Testis (tissue), 2 donors: ENCODE measurements at regions not wholly inside any gene's neighbourhood (a gene's known extent, or its start where the extent isn't known, plus 50 kb on each side); places are given as distances from the start of the nearest gene placed in this dataset.

Source experiments
- DNase-seq: peaks from one replicate; pipeline ENCODE4 v3.0.0-alpha.2; 2019
- H3K27ac ChIP-seq, 2 donors: fragments of 200-600 bp; sonication (generic); one replicate each; pipeline ENCODE4 v1.5.1; 2019
- H3K27me3 ChIP-seq: fragments of 200-600 bp; sonication (generic); one replicate; pipeline ENCODE4 v1.5.1; 2019
- H3K36me3 ChIP-seq: fragments of 200-600 bp; sonication (generic); one replicate; pipeline ENCODE4 v1.5.1; 2017; ENCODE audit warnings: low read depth; ENCODE audit errors: missing control alignments
- H3K4me1 ChIP-seq: fragments of 200-600 bp; sonication (generic); one replicate; pipeline ENCODE4 v1.5.1; 2019
- H3K4me3 ChIP-seq, 2 donors: fragments of 200-600 bp; sonication (generic); one replicate each; pipeline ENCODE4 v1.5.1; 2017 to 2019
- H3K9me3 ChIP-seq: fragments of 200-600 bp; sonication (generic); one replicate; pipeline ENCODE4 v1.5.1; 2017
- POLR2A ChIP-seq: fragments of 450-650 bp; IDR thresholded peaks from one replicate; pipeline ENCODE4 v1.6.1; 2017; ENCODE audit warnings: antibody characterized with exemption, mild to moderate bottlenecking, moderate library complexity
- WGBS, 2 donors: methylation state at CpG; one replicate each; pipeline ENCODE4 v1.1.5; 2018; 5-methylcytosine and 5-hydroxymethylcytosine counted together
- intact Hi-C: fragments of 100-400 bp; cut with DNase I; formaldehyde crosslinking; loops from one replicate; pipeline ENCODE4 v1.15.1; 2023; ENCODE audit warnings: low total_unique reads
- TF ChIP-seq, protein P1 (sequence below), 3 experiments: fragments of 450-650 bp in 2 of 3; fragments of 200-600 bp in 1 of 3; sonication (generic) in 1 of 3; IDR thresholded peaks; one replicate each; pipeline ENCODE4 v1.5.1; 2016 to 2019; ENCODE audit warnings: antibody characterized with exemption in 3 of 3, mild to moderate bottlenecking in 2 of 3, moderate library complexity in 1 of 3

DNA sequence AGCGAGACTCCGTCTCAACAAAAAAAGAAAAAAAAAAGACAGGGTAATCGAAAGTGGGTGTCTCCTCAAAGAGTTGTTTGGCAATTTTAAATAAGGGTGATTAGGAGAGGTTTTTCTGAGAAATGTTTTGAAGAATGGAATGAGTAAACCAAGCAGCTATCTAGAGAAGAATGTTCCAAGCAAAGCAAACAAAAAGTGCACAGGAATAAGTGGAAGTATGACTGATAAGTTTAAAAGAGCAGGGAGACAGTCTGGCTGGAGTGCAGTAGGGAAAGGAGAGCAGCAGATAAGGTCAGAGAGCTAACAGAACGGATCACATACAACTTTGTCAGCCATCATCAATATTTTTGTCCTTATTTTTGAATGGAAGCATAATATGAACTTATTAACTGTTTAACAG lies 853.5 kb downstream of the TUSC7 start:
- Histone ChIP-seq H3K4me3 (no peak overlapping the region), H3K27ac (peak overlapping the region in 1 of 2 donors; percentile 56), H3K9me3 (no peaks in the 10 kb centered on the region), H3K36me3 (no peaks in the 10 kb centered on the region), H3K4me1 (no peaks in the 10 kb centered on the region), H3K27me3 (no peaks in the 10 kb centered on the region)
- 49 to 60% methylated on average over 4 of the region's 4 CpGs for WGBS, 2 donors
- TF ChIP-seq, protein P1, sequence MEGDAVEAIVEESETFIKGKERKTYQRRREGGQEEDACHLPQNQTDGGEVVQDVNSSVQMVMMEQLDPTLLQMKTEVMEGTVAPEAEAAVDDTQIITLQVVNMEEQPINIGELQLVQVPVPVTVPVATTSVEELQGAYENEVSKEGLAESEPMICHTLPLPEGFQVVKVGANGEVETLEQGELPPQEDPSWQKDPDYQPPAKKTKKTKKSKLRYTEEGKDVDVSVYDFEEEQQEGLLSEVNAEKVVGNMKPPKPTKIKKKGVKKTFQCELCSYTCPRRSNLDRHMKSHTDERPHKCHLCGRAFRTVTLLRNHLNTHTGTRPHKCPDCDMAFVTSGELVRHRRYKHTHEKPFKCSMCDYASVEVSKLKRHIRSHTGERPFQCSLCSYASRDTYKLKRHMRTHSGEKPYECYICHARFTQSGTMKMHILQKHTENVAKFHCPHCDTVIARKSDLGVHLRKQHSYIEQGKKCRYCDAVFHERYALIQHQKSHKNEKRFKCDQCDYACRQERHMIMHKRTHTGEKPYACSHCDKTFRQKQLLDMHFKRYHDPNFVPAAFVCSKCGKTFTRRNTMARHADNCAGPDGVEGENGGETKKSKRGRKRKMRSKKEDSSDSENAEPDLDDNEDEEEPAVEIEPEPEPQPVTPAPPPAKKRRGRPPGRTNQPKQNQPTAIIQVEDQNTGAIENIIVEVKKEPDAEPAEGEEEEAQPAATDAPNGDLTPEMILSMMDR (IDR thresholded peaks at IDR 0.05) = no peak
- TF ChIP-seq POLR2A = no peak
- intact Hi-C loops = no loop called here
- DNase-seq = no peak

DNA sequence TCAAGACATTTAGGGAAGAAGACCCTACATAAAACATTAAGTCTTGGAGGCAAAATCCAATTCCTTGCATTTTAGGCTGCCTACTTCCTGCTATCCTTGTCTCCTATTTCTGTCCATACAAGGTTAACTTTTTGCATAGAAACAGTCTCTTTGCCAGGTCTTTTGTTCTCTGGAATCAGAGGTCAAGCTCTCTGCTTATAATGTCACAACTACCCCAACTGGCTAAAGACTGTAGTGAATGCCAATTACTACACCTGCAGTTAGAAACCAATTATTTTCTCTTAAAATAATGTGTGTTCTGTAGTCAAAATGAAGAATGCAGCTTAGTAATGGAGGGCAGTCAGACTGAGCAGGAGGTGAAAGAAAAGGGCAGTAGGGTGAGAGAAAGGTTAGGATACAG lies 856.2 kb downstream of the TUSC7 start:
- Histone ChIP-seq H3K27me3 (no peaks in the 10 kb centered on the region), H3K4me3 (no peak overlapping the region), H3K9me3 (no peaks in the 10 kb centered on the region), H3K4me1 (no peaks in the 10 kb centered on the region), H3K27ac (no peak overlapping the region), H3K36me3 (no peaks in the 10 kb centered on the region)
- TF ChIP-seq, protein P1 (IDR thresholded peaks at IDR 0.05) = no peak
- TF ChIP-seq POLR2A = no peak
- no peak for DNase-seq
- intact Hi-C loops = no loop called here

DNA sequence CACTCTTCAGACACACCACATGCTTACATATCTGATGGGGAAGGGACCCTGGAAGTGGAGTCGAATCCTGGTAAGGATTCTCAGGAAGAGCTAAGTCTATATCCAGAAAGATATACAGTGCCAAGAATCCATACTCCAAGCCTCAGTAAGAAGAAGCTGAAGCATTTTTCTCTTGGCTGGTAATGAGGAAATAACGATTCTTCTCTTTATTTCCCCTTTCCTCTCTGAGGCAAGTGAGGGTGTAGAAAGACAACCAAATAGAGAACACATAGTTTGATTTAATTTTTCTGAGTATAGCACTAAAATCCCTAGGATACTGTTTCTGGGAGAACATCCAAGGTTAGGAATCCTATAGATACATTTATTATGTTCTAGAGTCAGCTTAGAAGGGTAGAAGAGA lies 857.3 kb downstream of the TUSC7 start:
- Histone ChIP-seq H3K4me1 (no peaks in the 10 kb centered on the region), H3K9me3 (no peaks in the 10 kb centered on the region), H3K4me3 (no peak overlapping the region), H3K27ac (no peak overlapping the region), H3K36me3 (no peaks in the 10 kb centered on the region), H3K27me3 (no peaks in the 10 kb centered on the region)
- no peak for DNase-seq
- intact Hi-C loops = no loop called here
- WGBS, 2 donors = 83 to 95% methylated on average over 2 of the region's 2 CpGs
- TF ChIP-seq POLR2A = no peak
- TF ChIP-seq, protein P1 (IDR thresholded peaks at IDR 0.05) = no peak

DNA sequence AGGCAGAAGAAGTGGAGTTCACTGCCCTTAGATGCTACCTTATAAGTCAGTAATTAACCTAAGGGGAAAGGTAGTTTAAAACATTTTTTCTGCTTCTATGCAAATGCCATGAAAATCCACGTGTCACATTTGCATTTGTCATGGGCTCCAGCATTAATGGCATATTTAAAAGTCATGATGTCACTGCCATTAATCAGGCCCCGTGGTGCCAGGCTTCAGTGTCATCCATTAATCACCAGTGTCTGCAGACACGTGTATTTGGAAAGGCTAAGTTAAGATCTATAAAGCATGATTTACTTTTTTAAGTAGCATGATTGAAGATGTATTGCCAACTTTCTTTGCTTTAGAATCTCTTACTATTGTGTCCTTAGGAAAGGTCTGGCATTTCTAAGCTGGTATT lies 857.8 kb downstream of the TUSC7 start:
- Histone ChIP-seq H3K27ac (no peak overlapping the region), H3K27me3 (no peaks in the 10 kb centered on the region), H3K9me3 (no peaks in the 10 kb centered on the region), H3K36me3 (no peaks in the 10 kb centered on the region), H3K4me1 (no peaks in the 10 kb centered on the region), H3K4me3 (no peak overlapping the region)
- 74 to 83% methylated on average over 3 of the region's 3 CpGs for WGBS, 2 donors
- intact Hi-C loops = no loop called here
- no peak for DNase-seq
- TF ChIP-seq, protein P1 (IDR thresholded peaks at IDR 0.05) = no peak
- TF ChIP-seq POLR2A = no peak

DNA sequence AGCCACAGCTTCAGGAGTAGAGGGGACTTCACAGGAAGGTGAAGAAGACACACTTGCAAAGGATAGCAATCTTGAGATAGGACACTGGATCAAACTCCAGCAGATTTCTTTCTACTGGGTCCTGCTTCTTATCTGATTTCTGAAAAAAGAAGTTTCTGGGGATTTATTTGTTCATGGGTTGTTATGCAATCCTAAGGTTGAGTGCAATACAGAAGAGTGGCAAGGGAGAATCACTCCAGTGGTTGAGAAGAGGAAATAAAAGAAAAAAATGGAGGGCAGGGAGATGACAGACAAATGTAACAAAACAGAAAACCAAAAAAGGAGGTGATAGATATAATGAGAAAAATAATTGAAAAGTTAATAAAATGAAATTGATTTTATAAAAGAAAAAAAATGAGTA lies 858.3 kb downstream of the TUSC7 start:
- intact Hi-C loops = no loop called here
- TF ChIP-seq POLR2A = no peak
- TF ChIP-seq, protein P1 (IDR thresholded peaks at IDR 0.05) = no peak
- DNase-seq = no peak
- Histone ChIP-seq H3K27ac (no peak overlapping the region), H3K4me3 (no peak overlapping the region), H3K36me3 (no peaks in the 10 kb centered on the region), H3K4me1 (no peaks in the 10 kb centered on the region), H3K9me3 (no peaks in the 10 kb centered on the region), H3K27me3 (no peaks in the 10 kb centered on the region)
